HG02642 (cell line): ENCODE measurements at regions not wholly inside any gene's neighbourhood (a gene's known extent, or its start where the extent isn't known, plus 50 kb on each side); places are given as distances from the start of the nearest gene placed in this dataset.
"Not testable (repeated sequence)": the region's sequence is repeated elsewhere in the genome, so short reads cannot be mapped to it uniquely, and the experiment has no call there.

Experiments used
- ATAC-seq: cut with Tn5 transposase; IDR thresholded peaks from one replicate; pipeline ENCODE4 v1.9.1; 2021; ENCODE audit warnings: mild to moderate bottlenecking; ENCODE audit not compliant: unreplicated experiment, poor library complexity

GRCh38 chr2:198293281-198293680 is 488.9 kb downstream of the PLCL1 start:
- ATAC-seq, result no peak

- no peak for ATAC-seq
These were observed 485.4 kb downstream of the PLCL1 start for GRCh38 chr2:198289811-198290210.

- no peak for ATAC-seq
These were observed 483.3 kb downstream of the PLCL1 start for GRCh38 chr2:198287706-198288105.

GRCh38 chr2:198285216-198285615 is 480.8 kb downstream of the PLCL1 start:
- ATAC-seq, result no peak

- ATAC-seq, result no peak
These were observed 478.8 kb downstream of the PLCL1 start for GRCh38 chr2:198283146-198283545.

GRCh38 chr2:198282061-198282460 is 477.7 kb downstream of the PLCL1 start:
- no peak for ATAC-seq

- ATAC-seq, result no peak
These were observed 475.8 kb downstream of the PLCL1 start for GRCh38 chr2:198280145-198280544.

- no peak for ATAC-seq
These were observed 474.6 kb downstream of the PLCL1 start for GRCh38 chr2:198279026-198279425.

GRCh38 chr2:198277181-198277580 is 472.8 kb downstream of the PLCL1 start:
- ATAC-seq, result no peak

GRCh38 chr2:198273660-198274059 is 469.3 kb downstream of the PLCL1 start:
- no peak for ATAC-seq

GRCh38 chr2:198270157-198270556 is 465.8 kb downstream of the PLCL1 start:
- not testable (repeated sequence) for ATAC-seq

- no peak for ATAC-seq
These were observed 464.1 kb downstream of the PLCL1 start for GRCh38 chr2:198268519-198268918.

- ATAC-seq, result no peak
These were observed 455.1 kb downstream of the PLCL1 start for GRCh38 chr2:198259496-198259895.

- no peak for ATAC-seq
These were observed 450.2 kb downstream of the PLCL1 start for GRCh38 chr2:198254536-198255090.

GRCh38 chr2:198253995-198254394 is 449.6 kb downstream of the PLCL1 start:
- no peak for ATAC-seq

GRCh38 chr2:198252472-198252871 is 448.1 kb downstream of the PLCL1 start:
- ATAC-seq, result no peak

- no peak for ATAC-seq
These were observed 437.7 kb downstream of the PLCL1 start for GRCh38 chr2:198242093-198242492.

- ATAC-seq, result no peak
These were observed 434.0 kb downstream of the PLCL1 start for GRCh38 chr2:198238429-198238828.

- ATAC-seq, result no peak
These were observed 431.9 kb downstream of the PLCL1 start for GRCh38 chr2:198236338-198236737.

- ATAC-seq, result no peak
These were observed 427.9 kb downstream of the PLCL1 start for GRCh38 chr2:198232281-198232680.

GRCh38 chr2:198231562-198231961 is 427.2 kb downstream of the PLCL1 start:
- ATAC-seq, result no peak

- no peak for ATAC-seq
These were observed 416.6 kb downstream of the PLCL1 start for GRCh38 chr2:198220763-198221610.
